Suprapubic skin (tissue), 4 donors: ENCODE measurements at regions not wholly inside any gene's neighbourhood (a gene's known extent, or its start where the extent isn't known, plus 50 kb on each side); places are given as distances from the start of the nearest gene placed in this dataset.

ENCODE experiments used
- POLR2A ChIP-seq, 2 donors: fragments of 450-650 bp; IDR thresholded peaks; one replicate each; pipeline ENCODE4 v1.6.1; 2017; ENCODE audit warnings: antibody characterized with exemption in 2 of 2, mild to moderate bottlenecking in 2 of 2, moderate library complexity in 2 of 2
- POLR2AphosphoS5 ChIP-seq, 3 donors: sonication (generic); formaldehyde crosslinking; IDR thresholded peaks; one replicate each; pipeline ENCODE4 v1.6.1; 2017; ENCODE audit warnings: antibody characterized with exemption in 3 of 3
- TF ChIP-seq, protein P1 (sequence below), 2 donors: fragments of 200-600 bp in 1 of 2; fragments of 450-650 bp in 1 of 2; sonication (generic) in 1 of 2; IDR thresholded peaks; one replicate each; pipeline ENCODE4 v1.5.1; 2016 to 2019; ENCODE audit warnings: antibody characterized with exemption in 2 of 2, mild to moderate bottlenecking in 1 of 2, moderate library complexity in 1 of 2

DNA sequence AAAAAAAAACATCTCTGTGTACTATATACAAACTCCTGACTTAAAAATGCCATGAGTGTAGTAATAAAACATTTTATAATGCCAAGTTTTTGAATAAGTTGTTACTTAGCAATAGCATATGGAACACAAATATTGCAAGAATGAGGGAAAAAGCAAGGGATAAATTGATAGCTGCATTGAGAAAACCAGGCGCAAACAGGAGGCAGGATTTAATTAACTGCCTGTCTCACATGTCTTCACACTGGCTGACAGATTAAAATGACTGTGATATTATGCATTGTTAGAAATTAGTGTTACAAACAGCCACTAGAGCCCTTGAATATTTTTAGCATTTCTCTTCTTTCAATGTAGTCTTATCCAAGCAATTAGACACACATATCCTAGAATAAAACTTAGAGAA lies 1817.5 kb upstream of the NUDT12 start:
- TF ChIP-seq, protein P1, sequence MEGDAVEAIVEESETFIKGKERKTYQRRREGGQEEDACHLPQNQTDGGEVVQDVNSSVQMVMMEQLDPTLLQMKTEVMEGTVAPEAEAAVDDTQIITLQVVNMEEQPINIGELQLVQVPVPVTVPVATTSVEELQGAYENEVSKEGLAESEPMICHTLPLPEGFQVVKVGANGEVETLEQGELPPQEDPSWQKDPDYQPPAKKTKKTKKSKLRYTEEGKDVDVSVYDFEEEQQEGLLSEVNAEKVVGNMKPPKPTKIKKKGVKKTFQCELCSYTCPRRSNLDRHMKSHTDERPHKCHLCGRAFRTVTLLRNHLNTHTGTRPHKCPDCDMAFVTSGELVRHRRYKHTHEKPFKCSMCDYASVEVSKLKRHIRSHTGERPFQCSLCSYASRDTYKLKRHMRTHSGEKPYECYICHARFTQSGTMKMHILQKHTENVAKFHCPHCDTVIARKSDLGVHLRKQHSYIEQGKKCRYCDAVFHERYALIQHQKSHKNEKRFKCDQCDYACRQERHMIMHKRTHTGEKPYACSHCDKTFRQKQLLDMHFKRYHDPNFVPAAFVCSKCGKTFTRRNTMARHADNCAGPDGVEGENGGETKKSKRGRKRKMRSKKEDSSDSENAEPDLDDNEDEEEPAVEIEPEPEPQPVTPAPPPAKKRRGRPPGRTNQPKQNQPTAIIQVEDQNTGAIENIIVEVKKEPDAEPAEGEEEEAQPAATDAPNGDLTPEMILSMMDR (IDR thresholded peaks at IDR 0.05) = no peak
- TF ChIP-seq POLR2AphosphoS5 (IDR thresholded peaks at IDR 0.05) (no peak), POLR2A (IDR thresholded peaks at IDR 0.05) (no peak)
